OCI-M1 (cell line): ENCODE measurements at regions not wholly inside any gene's neighbourhood (a gene's known extent, or its start where the extent isn't known, plus 50 kb on each side); places are given as distances from the start of the nearest gene placed in this dataset.

Experiments
- DNase-seq: peaks from one replicate; lab custom pipeline; 2025; lab: John Stamatoyannopoulos, UW

DNA sequence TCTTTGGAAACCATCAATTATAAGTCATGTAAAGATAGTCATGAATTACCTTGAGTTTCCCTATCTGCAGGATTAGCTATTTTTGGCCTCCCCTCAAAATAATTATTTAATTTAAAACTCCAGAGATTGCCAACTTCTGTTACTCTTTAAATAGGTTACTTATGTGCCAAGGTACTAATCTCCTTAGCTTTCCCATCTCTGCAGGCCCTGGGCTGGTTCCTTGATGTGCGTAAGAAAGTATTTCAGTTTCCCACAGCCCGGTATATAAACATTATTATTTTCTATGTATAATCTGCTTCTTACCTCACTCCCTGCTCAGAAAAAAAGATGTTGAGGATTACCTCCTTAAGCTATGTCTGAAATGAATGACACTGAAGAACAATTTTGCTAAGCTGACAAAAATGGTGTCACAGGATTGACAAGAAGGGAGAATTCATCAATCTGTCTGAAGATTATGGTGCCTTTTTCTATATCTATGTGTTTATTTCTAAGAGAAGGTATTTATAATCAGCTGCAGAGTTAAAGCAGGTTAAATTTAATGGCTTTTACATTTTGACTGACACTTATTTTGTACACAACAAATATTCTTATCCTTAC, 1697.2 kb upstream of the PCDH20 start:
- DNase-seq: no peak

DNA sequence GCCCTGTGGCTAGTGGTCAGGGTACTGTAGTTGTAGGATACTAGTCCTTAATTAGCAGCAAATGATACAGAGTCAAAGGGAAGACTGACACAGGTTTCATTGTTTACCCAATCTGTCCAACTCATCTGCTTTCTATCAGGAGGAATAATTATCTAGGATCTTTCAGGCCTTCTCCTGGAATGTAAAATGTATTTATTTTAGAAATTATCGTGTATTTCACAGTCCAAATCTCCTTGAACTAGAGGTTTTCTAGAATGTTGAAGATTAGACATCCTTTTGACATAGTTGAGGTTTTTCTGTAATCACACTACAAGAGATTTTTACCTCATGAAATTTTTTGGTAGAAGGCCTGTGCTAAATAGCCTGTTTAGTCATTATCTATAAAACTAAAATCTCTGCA, 1694.8 kb upstream of the PCDH20 start:
- no peak for DNase-seq

DNA sequence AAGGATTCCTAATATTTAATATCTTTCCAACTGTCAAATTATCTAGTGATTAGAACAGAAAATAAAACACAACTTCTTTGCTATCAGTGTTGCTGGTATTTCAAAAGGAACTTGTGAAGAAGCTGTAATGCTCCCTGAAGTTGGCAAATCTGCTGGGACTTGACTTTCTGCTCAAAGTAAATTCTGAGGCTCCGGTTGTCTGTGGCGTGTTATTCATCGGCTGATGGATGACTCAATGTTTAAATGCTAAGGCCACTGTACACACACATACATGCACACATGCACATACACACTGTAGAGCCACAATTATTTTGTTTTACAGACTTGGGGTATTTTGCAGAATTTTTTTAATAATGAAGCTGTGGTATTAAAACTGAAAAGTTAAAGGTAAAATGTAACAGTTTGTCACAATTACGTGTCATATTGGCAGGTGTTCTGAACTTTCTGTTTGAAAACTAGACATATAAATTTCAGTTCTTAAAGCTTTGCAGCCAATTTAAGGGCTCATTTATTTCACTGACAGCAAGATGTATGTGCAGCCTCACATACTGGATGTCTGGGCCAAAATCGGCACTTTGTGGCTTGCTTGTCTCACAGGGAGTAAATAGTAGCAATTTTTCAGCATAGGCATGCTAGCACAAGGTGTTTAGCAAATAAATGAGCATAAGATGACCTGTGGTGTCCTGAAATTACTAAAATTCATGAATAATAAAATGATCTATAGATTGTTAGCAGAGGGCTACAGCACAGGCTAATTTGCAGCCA, 1691.7 kb upstream of the PCDH20 start:
- DNase-seq: no peak

DNA sequence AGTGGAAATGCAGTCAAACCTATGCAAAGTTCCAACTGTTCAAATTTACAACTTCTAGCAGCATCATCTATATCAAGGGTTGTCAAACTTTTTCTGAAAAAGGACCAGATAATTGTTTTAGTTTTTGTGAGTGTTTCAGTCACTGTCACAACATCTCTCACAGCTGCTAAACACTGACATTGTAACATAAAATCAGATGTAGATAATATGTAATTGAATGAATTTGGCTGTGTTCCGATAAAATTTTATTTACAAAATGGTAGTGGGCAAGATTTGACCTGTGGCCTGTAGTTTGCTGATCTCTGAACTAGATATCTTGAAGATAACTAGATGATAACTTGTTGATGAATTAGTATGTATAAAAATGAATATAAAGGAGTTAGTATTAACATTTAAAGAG, 1679.1 kb upstream of the PCDH20 start:
- DNase-seq: no peak

DNA sequence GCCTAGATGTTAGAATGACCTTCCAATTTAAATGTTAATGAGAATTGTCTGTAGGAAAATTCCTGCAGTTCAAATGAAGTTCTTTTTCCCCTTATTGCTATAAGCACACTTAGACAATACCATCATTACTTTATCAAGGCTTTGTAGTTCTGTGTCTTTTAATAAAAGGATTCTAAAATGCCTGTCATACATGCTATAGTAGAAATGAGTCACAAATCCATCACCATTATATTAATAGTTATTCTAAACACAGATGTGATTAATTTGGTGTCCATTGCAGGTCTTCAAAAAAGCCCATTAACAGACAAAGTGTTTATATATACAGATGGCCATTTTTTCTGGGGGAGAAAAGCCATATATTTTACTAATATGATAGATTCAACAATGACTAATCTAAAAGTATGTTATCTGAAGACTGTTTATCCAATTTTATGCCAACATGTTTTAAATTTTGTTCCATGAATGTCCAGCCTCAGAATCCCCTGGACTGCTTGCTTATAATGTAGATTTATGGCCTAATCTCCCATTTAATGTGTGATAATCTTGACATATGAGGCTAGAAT, 1678.3 kb upstream of the PCDH20 start:
- DNase-seq: no peak

DNA sequence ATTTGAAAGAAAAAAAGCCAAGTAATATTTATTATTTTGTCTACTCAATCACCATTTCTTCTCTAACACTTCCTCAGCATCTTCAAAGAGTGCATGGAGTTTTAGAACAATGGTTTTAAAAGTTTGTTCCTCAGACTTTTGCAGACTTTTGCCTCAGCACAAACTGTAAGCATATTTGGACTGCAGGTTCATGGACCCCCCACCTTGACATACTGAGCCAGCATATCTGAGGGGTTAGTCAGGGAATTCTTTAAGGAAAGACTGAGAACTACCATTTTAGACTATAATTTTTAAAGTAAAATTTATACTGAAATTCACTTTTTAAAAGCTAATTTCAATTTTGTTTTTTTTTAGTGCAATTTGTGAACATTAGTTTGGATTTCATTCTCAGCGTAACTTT, 1676.8 kb upstream of the PCDH20 start:
- DNase-seq: no peak

DNA sequence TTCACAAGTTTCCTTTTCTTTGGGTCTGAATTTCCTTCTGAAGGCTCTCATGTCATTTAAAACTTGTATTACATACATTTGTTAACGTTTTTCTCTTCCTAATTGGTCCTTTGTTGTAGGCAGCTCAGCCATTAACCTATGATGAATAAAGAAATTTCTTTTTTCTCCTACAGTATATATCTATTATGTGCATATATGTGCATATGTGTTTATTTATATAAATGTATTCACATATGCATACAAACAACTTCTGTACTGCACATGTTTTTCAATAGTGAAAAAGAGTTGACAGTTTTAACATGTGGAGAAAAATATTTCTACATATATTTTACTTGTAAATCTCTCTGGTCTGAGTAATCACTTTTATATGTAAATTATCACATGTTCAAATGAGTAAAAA, 1674.9 kb upstream of the PCDH20 start:
- DNase-seq: no peak

DNA sequence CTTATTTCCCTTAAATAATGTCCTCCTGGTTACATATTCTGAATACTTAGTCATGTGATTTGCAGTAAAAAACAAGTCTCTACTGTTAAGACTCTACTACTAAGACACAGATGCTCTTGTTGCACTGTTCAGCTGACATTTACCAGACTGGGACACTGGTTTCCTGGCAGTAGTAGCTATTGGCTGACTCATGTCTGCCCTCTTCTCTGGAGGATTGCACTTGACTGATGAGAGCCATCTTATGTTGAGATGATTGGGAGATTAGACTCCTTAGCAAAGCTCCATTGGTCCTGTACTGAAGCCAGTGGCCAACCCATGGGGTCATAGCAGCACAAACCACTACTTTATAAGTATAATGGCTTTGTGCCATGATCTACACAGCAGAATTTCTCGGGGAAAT, 1672.6 kb upstream of the PCDH20 start:
- DNase-seq: no peak

DNA sequence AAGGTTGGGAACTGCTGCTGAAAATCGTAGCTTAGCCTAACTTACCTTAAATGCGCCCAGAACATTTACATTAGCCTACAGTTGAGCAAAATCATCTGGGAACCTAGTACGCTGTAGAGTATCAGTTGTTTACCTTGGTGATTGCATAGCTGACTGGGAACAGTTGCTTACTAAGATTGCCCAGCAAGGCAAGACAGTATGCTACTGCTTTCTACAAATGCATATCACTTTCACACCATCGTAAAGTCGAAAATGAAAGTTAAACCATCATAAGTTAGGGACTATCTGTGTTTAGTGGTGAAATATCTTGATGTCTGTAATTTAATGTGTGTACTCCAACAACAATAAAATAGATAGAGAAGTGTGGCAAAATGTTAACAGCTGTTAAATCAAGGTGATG, 1670.6 kb upstream of the PCDH20 start:
- DNase-seq: peak; percentile 81

DNA sequence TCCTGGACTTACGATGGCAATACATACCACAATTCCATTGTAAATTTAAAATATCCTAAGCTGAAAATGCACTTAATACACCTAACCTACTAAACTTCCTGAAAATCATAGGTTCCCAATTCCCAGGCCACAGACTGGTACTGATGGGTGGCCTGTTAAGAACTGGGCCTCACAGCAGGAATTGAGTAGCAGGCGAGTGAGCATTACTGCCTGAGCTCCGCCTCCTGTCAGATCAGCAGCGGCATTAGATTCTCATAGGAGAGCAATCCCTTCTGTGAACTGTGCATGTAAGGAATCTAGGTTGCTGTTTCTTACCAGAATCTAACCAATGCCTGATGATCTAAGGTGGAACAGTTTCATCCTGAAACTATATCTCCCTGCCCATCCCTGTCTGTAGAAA, 1670.2 kb upstream of the PCDH20 start:
- DNase-seq: peak; percentile 70

DNA sequence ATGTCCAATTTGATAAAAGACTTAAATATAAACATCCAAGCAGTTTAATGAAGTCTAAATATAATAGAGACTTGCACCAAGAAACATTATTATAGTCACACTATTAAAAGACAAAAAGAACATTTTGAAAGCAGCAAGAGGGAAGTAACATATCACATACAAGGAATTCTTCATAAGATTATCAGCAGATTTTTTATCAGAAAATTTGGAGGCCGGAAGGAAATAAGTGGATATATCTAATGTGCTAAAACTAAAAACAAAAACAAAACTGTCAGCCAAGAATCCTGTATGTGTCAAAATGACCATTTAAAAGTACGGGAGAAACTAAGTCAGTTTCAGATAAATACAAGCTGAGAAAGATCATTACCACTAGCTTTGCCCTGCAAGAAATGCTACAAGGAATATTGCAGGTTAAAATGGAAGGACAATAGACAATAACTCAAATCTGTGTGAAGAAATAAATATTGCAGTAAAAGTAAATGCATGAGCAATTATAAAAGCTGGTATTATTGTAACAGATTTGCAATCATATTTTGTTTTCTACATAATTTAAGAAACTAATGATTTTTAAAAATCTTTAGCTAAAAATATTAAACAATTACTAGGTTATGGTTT, 1665.9 kb upstream of the PCDH20 start:
- DNase-seq: no peak

DNA sequence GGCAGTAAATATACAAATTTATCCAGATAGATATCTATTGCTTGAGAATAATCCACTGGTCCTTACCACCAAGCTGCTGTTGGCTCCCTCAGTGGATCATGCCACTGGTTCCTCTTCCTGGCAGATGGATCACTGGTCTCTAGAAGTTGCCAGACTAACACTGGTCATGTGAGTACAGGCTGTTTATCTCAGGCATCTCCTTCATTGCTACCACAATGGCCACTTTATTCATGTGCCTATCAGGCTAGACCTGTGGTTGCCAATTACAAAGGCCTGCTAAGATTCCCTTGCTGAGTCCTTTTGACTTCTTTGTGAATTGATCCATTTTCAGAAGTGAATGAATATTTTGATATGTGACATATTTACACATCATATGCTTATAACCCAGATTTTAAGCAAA, 1659.5 kb upstream of the PCDH20 start:
- DNase-seq: no peak

DNA sequence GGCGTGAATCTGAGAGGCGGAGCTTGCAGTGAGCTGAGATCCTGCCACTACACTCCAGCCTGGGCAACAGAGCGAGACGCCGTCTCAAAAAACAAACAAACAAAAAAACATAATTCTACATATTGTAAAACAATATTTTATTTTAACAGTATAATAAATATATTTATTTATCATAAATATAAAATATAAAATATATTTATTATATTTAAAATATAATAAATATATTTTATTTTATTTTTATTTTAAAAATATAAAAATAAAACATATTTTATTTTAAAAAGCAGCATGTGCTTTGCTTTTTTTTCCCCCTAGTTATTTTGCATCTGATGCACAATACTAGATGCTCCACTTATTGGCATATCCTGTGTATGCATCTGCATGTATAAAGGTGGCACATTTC, 1634.6 kb upstream of the PCDH20 start:
- DNase-seq: no peak

DNA sequence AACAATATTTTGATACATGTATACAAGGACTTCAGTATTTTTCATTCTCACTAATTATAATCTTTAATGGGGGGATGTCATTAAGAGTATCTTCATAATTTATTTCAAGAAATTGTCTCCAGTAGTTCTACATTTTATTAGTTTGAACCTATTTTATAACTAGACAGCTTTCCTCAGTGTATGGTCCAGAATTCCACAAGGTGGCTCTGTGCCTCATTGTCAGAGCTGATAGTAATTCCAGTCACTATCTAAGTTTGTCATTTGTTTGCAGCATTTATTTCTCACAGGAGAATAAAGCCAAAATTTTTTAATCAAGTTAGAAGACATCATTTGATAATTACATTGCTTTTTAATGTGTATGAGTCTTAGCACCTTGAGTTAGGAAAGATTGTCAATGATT, 1633.0 kb upstream of the PCDH20 start:
- peak; percentile 32 for DNase-seq

DNA sequence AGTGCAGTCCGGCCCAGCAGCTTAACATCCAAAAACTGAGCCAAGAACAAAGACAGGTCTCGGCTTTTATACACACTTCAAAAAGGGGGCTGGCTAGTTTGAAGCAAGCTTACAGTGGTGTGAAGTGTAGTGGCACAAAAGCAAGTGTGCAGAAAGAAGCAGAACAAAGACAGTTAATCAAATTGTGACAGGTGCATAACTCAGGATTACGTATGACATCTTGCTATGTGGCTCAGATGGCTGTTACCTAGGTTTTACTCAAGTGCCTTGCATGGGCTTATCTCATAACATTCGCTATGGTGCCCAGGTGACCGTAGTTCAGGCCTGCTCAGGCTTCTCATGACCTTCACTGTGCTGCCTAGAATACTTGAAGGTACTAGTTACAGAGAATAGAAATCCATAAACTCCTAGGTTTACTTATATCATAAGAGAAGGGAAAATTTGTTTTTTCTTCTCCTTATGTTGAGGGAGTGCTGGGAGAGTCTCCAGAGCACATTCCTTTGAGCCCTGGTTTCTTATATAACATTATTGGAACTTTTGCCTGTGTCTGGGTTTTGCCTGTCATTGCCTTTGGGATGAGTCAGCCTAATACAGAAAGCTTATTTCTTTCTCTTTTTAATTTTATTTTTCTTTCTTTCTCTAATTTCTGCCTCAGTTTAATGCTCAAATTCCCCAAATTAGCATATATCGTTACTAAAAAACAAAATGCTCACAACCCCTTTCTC, 1629.1 kb upstream of the PCDH20 start:
- DNase-seq: no peak

DNA sequence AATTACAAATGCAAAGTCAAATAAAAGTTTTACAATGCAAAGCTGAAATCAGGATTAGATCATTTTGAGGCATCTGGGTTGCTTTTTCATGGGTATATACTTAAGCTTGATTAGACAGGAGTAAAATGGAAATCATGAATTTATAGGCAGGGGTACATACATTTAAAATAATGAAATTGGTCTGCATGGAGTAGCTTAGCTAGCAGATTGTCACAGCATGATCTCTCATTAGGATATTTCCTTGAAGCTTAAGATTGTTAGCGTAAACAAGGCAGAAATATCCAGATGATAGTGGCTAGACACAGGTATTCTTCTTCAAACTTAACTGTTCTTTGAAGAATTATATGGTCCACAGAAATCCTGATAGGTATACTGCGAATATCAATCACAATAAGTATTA, 1627.0 kb upstream of the PCDH20 start:
- no peak for DNase-seq

DNA sequence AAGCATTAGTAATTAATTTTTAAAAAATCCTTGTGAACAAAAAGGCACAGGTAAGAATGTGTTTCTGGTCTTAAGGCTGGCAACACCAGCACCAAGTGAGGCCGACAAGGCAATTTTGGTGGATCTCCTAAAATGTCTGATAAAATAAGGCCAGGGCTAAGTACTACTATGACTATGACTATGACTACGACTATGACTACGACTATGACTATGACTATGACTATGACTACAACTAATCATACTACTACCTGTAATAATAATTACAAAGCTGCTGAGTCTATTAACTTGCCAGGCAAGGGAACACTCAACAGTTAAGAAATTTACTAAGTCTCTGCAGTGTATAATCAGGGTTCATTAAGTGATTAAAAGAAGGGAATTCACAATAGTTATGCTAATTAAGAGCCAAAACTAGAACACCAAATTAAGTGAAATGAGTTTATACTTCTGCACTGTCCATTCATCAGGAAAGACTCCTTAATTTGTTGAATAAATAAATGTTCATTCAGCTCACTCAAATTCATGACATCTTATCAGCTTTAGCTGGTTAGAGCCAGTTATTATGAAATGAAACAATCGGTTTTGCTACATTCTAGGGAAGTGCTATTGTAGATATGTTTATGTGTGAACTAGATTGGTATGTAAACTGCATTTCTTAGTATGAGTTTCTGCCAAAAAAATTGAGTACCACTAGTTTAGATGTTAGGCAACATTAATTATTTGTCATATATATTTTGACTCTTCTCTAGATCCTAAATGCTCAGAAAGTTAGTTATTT, 1626.2 kb upstream of the PCDH20 start:
- no peak for DNase-seq

DNA sequence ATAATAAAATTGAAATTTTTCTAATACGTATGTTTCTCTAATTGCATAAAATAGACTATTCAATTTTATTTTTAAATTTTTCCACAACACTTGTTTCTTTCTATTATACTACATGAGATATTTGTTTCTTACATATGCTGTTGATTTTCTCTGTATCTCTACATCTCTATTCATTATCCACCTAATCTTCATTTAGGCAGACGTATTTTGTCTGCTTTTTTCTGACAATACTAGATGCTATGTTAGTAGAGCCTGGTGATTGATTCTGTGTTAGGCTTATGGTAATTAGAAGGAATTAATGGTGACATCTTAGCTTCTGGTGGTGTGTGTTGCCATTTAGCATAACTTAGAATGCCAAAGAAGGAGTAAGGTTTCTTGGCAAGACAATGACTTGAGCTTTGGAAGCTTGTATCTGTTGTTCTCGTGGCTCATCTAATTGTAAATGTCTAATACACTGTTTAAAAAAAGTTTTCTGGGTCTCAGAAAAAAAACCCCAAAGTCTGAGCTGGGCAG, 1610.7 kb upstream of the PCDH20 start:
- no peak for DNase-seq

DNA sequence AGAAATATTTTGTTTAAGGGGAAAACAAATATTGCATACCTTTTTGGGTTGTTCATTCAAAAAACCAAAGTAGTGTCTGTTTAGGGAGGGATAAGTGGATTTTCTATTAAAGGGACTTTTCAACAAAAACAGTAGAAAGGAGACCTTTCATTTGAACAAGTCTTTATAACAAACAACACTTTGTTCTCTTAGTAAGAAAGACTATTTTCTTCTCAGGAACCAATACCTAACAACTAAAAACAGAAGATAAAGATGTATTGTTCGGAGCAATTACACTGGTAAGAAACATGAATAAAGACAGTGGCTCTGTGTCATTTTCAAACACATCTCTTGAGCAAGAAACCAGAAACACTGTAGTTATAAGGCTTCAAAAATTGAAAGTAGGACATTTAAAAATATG, 1610.1 kb upstream of the PCDH20 start:
- no peak for DNase-seq

DNA sequence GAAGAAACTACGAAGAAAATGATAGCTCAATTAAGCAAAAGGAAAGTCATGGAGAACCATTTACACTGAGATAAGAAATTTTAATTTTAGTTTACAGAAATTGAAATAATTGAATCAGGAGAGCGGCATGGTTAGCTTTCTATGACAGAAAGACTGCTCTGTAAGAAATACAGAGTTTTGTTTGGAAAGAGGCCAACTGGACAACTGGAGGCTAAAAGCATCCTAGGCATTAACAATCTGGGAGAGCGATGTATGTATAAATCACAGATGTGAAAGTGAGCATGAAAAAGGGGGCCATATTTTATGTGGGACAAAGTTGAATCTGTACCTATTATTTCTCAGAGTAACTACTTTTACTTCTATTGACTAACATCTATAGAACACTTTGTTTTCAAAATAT, 1608.8 kb upstream of the PCDH20 start:
- no peak for DNase-seq

DNA sequence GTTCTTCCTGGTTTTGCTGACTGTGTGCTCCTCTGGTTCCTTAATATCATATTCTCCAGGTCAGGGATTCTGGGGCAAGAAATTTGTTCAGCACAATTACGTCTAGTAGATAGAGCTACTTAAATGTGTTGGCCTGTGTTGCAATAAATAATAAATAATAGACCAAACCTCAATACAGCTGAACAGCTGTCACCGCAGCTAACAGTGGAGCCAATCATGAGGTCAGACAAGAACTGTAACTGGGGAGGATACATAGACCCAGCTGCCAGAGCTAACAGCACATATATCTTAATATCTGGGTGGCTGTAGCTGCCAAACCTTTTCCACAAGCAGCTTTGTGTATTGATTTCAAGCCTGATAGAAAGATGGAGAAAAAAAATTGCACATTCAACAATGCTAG, 1596.3 kb upstream of the PCDH20 start:
- no peak for DNase-seq
